Transverse colon (tissue), 3 donors: ENCODE measurements at regions not wholly inside any gene's neighbourhood (a gene's known extent, or its start where the extent isn't known, plus 50 kb on each side); places are given as distances from the start of the nearest gene placed in this dataset.

Experiments used
- EP300 ChIP-seq: sonication (generic); formaldehyde crosslinking; IDR thresholded peaks from one replicate; pipeline ENCODE4 v1.6.1; 2017; ENCODE audit warnings: antibody characterized with exemption, low read depth
- TF ChIP-seq, protein P1 (sequence below), 5 experiments: fragments of 200-600 bp in 3 of 5; fragments of 450-650 bp in 2 of 5; sonication (generic) in 3 of 5; IDR thresholded peaks; 1 replicate in 2 of 5; 2 replicates in 3 of 5; pipeline ENCODE4 v1.5.1; 2016 to 2017; ENCODE audit warnings: antibody characterized with exemption in 5 of 5, inconsistent platforms in 3 of 5, mild to moderate bottlenecking in 2 of 5, moderate library complexity in 1 of 5

DNA sequence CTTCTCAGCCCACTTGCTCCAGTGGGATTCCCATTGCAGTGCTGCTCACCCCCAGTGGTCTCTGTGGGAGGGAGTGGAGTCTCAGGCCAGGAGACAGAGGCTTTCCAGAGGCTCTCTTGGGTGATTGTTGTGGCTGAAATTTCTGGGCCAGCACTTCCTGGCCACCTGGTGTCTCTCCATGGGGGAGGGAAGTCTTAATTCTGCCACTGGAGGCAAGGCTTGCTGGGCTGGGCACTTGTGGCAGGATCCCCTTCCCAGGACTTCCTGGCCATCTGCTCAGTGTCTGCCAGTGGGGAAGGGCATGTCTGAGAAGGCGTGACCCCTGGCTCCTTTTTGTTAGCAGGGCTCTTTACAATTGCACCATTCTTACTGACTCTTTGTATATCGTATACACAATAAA lies 351.8 kb downstream of the GABRB3 start:
- TF ChIP-seq, protein P1, sequence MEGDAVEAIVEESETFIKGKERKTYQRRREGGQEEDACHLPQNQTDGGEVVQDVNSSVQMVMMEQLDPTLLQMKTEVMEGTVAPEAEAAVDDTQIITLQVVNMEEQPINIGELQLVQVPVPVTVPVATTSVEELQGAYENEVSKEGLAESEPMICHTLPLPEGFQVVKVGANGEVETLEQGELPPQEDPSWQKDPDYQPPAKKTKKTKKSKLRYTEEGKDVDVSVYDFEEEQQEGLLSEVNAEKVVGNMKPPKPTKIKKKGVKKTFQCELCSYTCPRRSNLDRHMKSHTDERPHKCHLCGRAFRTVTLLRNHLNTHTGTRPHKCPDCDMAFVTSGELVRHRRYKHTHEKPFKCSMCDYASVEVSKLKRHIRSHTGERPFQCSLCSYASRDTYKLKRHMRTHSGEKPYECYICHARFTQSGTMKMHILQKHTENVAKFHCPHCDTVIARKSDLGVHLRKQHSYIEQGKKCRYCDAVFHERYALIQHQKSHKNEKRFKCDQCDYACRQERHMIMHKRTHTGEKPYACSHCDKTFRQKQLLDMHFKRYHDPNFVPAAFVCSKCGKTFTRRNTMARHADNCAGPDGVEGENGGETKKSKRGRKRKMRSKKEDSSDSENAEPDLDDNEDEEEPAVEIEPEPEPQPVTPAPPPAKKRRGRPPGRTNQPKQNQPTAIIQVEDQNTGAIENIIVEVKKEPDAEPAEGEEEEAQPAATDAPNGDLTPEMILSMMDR (IDR thresholded peaks at IDR 0.05) = no peak
- no peak for TF ChIP-seq EP300
